Upper lobe of left lung (tissue), 6 donors: ENCODE measurements at regions not wholly inside any gene's neighbourhood (a gene's known extent, or its start where the extent isn't known, plus 50 kb on each side); places are given as distances from the start of the nearest gene placed in this dataset.

Source experiments
- ATAC-seq, 2 donors: fragments of 200-7000 bp; cut with Tn5 transposase; one replicate each; pipeline ENCODE4 v1.9.1; 2022; ENCODE audit warnings: mild to moderate bottlenecking in 2 of 2, moderate library complexity in 2 of 2; ENCODE audit not compliant: low FRiP score in 2 of 2
- DNase-seq, 2 donors: peaks; one replicate each; pipeline ENCODE4 v3.0.0-alpha.2; 2019 to 2020
- H3K27ac ChIP-seq, 4 donors: fragments of 200-600 bp; sonication (generic); one replicate each; pipeline ENCODE4 v1.5.1; 2016 to 2019
- H3K27me3 ChIP-seq, 4 donors: fragments of 200-600 bp; sonication (generic); one replicate each; pipeline ENCODE4 v1.5.1; 2017 to 2019
- H3K36me3 ChIP-seq, 4 donors: fragments of 200-600 bp; sonication (generic); one replicate each; pipeline ENCODE4 v1.5.1; 2016 to 2019
- H3K4me1 ChIP-seq, 4 donors: fragments of 200-600 bp; sonication (generic); one replicate each; pipeline ENCODE4 v1.5.1; 2018 to 2019
- H3K4me3 ChIP-seq, 4 donors: fragments of 200-600 bp; sonication (generic); one replicate each; pipeline ENCODE4 v1.5.1; 2017 to 2019; ENCODE audit warnings: mild to moderate bottlenecking in 2 of 4, moderate library complexity in 1 of 4
- H3K9me3 ChIP-seq, 4 donors: fragments of 200-600 bp; sonication (generic); one replicate each; pipeline ENCODE4 v1.5.1; 2018 to 2019
- CTCF ChIP-seq, 6 experiments: fragments of 450-650 bp in 4 of 6; fragments of 200-600 bp in 2 of 6; sonication (generic) in 2 of 6; IDR thresholded peaks; one replicate each; pipeline ENCODE4 v1.5.1; 2016 to 2019; ENCODE audit warnings: antibody characterized with exemption in 6 of 6
- EP300 ChIP-seq, 4 donors: sonication (generic); formaldehyde crosslinking; IDR thresholded peaks; one replicate each; pipeline ENCODE4 v1.5.1; 2017; ENCODE audit warnings: antibody characterized with exemption in 4 of 4, control low read depth in 2 of 4
- POLR2A ChIP-seq, 4 donors: fragments of 450-650 bp; IDR thresholded peaks; one replicate each; pipeline ENCODE4 v1.5.1; 2016 to 2017; ENCODE audit warnings: antibody characterized with exemption in 4 of 4, mild to moderate bottlenecking in 2 of 4
- POLR2AphosphoS5 ChIP-seq, 2 donors: sonication (generic); formaldehyde crosslinking; IDR thresholded peaks; one replicate each; pipeline ENCODE4 v1.5.1; 2017; ENCODE audit warnings: antibody characterized with exemption in 2 of 2
- WGBS, 2 donors: methylation state at CpG; one replicate each; pipeline ENCODE4 v1.1.5; 2017 to 2018; 5-methylcytosine and 5-hydroxymethylcytosine counted together
- donor health status: DM: no; HTN: no; CAD: no; lungs with moderate emphysema.
- donor health status: DM: no; HTN: yes; CAD: no; lungs with severe emphysema.

GRCh38 chr9:83141887-83142286 is 78.9 kb upstream of the RASEF start:
- no peaks in the 10 kb centered on the region for H3K9me3 ChIP-seq
- H3K36me3 ChIP-seq, result no peaks in the 10 kb centered on the region
- no peaks in the 10 kb centered on the region for H3K27me3 ChIP-seq
- no peak overlapping the region for H3K27ac ChIP-seq
- no peak overlapping the region for H3K4me3 ChIP-seq
- DNase-seq, result no peak
- TF ChIP-seq CTCF (IDR thresholded peaks at IDR 0.05) (no peak), EP300 (IDR thresholded peaks at IDR 0.05) (no peak)
- no peak for ATAC-seq
- no peaks in the 10 kb centered on the region for H3K4me1 ChIP-seq

- ATAC-seq (no peak), DNase-seq (no peak)
- Histone ChIP-seq H3K27me3 (no peaks in the 10 kb centered on the region), H3K36me3 (no peaks in the 10 kb centered on the region), H3K4me3 (no peak overlapping the region), H3K4me1 (no peaks in the 10 kb centered on the region), H3K9me3 (no peaks in the 10 kb centered on the region), H3K27ac (no peak overlapping the region)
- WGBS, 2 donors, result 81 to 87% methylated on average over 1 of the region's 1 CpG
- TF ChIP-seq EP300 (IDR thresholded peaks at IDR 0.05) (no peak), CTCF (IDR thresholded peaks at IDR 0.05) (no peak), POLR2AphosphoS5 (IDR thresholded peaks at IDR 0.05) (no peak), POLR2A (IDR thresholded peaks at IDR 0.05) (no peak)
Measured at GRCh38 chr9:83140061-83140460, 77.1 kb upstream of the RASEF start.

GRCh38 chr9:83138422-83139135 is 75.6 kb upstream of the RASEF start:
- H3K27ac ChIP-seq, result no peak overlapping the region
- ATAC-seq, result no peak

DNA sequence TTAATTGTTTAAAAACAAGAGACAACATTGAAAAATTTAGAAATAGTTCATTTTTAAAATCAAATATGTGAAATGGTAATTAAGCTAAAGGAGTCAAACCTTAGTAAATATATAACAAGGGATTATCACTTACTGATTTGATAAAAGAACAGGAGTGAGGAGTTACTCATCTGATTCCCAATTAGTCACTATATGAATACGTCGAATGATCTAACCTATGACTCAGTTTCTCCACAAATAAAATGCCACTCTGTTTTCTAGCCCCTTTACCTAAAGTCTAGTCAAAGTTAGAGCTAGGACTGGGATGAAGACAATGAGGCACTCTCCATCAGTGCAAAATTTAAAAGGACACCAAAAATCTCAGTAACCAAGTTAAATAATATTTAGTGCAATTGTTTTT is 70.4 kb upstream of the RASEF start:
- no peaks in the 10 kb centered on the region for H3K9me3 ChIP-seq
- no peak overlapping the region for H3K4me3 ChIP-seq
- no peaks in the 10 kb centered on the region for H3K27me3 ChIP-seq
- no peak for DNase-seq
- no peak for ATAC-seq
- H3K27ac ChIP-seq, result no peak overlapping the region
- H3K36me3 ChIP-seq, result no peaks in the 10 kb centered on the region
- 83 to 84% methylated on average over 2 of the region's 2 CpGs for WGBS, 2 donors
- no peaks in the 10 kb centered on the region for H3K4me1 ChIP-seq
- TF ChIP-seq POLR2A (IDR thresholded peaks at IDR 0.05), result no peak

More at GRCh38 chr9:83138422-83139135, 75.6 kb upstream of the RASEF start:
- Histone ChIP-seq H3K4me3 (no peak overlapping the region), H3K4me1 (no peaks in the 10 kb centered on the region), H3K9me3 (no peaks in the 10 kb centered on the region), H3K36me3 (no peaks in the 10 kb centered on the region), H3K27me3 (no peaks in the 10 kb centered on the region)
- TF ChIP-seq POLR2A (IDR thresholded peaks at IDR 0.05), result no peak
- 50 to 61% methylated on average over 4 of the region's 4 CpGs for WGBS, 2 donors
- DNase-seq, result no peak

DNA sequence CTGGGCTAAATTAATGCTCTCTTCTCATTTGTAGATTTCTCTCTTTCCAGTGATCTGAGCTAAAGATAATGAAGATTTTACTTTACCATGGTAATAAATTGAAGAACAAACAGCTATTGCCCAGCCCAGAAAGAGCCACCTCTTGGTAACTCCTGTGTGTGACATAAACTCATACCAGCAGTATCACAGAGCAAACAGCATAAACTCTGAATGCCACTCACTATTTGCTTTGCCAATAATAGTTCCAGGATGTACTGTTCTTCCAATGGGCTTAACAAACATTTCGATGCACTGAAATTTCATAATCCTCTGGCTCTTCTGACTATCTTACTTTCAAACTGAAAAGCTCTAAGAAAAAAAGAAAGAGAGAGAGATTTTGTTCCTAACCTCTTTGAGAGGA is 69.8 kb upstream of the RASEF start:
- no peak for TF ChIP-seq EP300 (IDR thresholded peaks at IDR 0.05)
- no peak for TF ChIP-seq CTCF (IDR thresholded peaks at IDR 0.05)
- no peak for TF ChIP-seq POLR2AphosphoS5 (IDR thresholded peaks at IDR 0.05)
- TF ChIP-seq POLR2A (IDR thresholded peaks at IDR 0.05), result no peak
- ATAC-seq, result no peak
- no peak overlapping the region for H3K27ac ChIP-seq
- no peaks in the 10 kb centered on the region for H3K4me1 ChIP-seq
- no peaks in the 10 kb centered on the region for H3K27me3 ChIP-seq
- 40 to 59% methylated on average over 1 of the region's 1 CpG for WGBS, 2 donors
- H3K4me3 ChIP-seq, result no peak overlapping the region
- no peaks in the 10 kb centered on the region for H3K36me3 ChIP-seq
- no peak for DNase-seq
- H3K9me3 ChIP-seq, result no peaks in the 10 kb centered on the region

DNA sequence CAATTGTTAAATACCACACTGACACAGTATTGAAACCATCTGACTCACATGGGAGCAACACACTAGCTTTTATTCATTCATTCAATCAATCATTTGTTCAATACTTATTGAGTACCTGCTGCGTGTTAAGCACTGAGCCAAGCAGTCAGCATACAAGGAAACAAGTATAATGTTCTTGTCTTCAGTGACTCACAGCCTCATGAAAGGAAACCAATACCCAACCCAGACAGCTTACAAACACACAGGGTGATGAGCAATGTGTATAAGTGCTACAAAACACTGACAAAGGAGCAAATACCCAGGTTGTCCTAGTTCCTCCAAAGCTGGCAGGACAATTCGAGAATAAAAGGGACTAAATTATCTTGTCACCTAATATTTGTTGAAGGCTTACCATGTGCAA is 67.6 kb upstream of the RASEF start:
- Histone ChIP-seq H3K27ac (no peak overlapping the region), H3K4me1 (no peaks in the 10 kb centered on the region), H3K9me3 (no peaks in the 10 kb centered on the region), H3K4me3 (no peak overlapping the region), H3K27me3 (no peaks in the 10 kb centered on the region), H3K36me3 (no peaks in the 10 kb centered on the region)
- ATAC-seq (no peak), DNase-seq (no peak)
- TF ChIP-seq CTCF (IDR thresholded peaks at IDR 0.05), result no peak
- 68 to 78% methylated on average over 2 of the region's 2 CpGs for WGBS, 2 donors
